ENCODE measurements at regions not wholly inside any gene's neighbourhood (a gene's known extent, or its start where the extent isn't known, plus 50 kb on each side); places are given as distances from the start of the nearest gene placed in this dataset.

DNA sequence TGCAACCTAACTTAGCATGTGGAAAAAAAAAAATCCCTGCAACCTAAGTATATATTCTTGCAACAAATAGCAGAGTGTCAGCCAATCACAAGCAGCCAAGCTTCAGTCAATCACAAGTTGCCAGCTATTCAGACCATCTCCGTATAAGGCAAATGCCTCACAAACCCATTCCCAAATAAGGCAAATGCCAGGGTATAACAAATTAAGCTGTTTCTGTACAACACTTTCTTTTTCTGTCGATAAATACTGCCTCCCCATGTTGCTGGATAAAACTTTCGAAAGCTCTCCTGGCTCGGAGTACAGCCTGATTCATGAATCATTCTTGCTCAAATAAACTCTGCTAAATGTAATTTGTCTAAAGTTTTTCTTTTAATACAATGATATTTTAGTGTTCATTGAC is 460.7 kb upstream of the SMIM31 start:
- H3K4me3 ChIP-seq, result no peak overlapping the region
- no peak for TF ChIP-seq POLR2A (IDR thresholded peaks at IDR 0.05)
- DNase-seq (no peak), ATAC-seq (no peak)
- H3K4me1 ChIP-seq, result no peaks in the 10 kb centered on the region
- H3K36me3 ChIP-seq, result no peaks in the 10 kb centered on the region
- 64 to 80% (median 78%) methylated on average over 4 of the region's 4 CpGs for WGBS, 4 donors
- H3K27me3 ChIP-seq, result no peaks in the 10 kb centered on the region
- no peak overlapping the region for H3K27ac ChIP-seq
- H3K9me3 ChIP-seq, result no peaks in the 10 kb centered on the region
- intact Hi-C loops (cut with DNase I), result no loop called here

DNA sequence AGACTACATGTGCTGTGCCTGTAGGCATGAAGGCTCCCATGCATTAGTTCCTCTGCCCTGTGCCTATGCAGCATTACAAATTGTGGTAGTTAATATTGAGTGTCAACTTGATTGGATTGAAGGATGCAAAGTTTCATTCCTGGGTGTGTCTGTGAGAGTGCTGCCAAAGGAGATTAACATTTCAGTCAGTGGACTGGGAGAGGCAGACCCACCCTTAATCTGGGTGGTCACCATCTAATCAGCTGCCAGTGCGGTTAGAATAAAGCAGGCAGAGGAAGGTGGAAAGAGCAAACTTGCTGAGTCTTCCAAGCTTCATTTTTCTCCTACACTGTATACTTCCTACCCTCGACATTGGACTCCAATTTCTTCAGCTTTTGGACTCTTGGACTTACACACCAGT is 460.2 kb upstream of the SMIM31 start:
- ATAC-seq, result no peak
- Histone ChIP-seq H3K36me3 (no peaks in the 10 kb centered on the region), H3K4me1 (no peaks in the 10 kb centered on the region), H3K27ac (no peak overlapping the region), H3K4me3 (no peak overlapping the region), H3K27me3 (no peaks in the 10 kb centered on the region), H3K9me3 (no peaks in the 10 kb centered on the region)
- intact Hi-C loops (cut with DNase I), result no loop called here
- no peak for DNase-seq
- no peak for TF ChIP-seq POLR2A (IDR thresholded peaks at IDR 0.05)
- TF ChIP-seq, protein P1, sequence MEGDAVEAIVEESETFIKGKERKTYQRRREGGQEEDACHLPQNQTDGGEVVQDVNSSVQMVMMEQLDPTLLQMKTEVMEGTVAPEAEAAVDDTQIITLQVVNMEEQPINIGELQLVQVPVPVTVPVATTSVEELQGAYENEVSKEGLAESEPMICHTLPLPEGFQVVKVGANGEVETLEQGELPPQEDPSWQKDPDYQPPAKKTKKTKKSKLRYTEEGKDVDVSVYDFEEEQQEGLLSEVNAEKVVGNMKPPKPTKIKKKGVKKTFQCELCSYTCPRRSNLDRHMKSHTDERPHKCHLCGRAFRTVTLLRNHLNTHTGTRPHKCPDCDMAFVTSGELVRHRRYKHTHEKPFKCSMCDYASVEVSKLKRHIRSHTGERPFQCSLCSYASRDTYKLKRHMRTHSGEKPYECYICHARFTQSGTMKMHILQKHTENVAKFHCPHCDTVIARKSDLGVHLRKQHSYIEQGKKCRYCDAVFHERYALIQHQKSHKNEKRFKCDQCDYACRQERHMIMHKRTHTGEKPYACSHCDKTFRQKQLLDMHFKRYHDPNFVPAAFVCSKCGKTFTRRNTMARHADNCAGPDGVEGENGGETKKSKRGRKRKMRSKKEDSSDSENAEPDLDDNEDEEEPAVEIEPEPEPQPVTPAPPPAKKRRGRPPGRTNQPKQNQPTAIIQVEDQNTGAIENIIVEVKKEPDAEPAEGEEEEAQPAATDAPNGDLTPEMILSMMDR (IDR thresholded peaks at IDR 0.05), result no peak
- 59 to 79% (median 69%) methylated on average over 2 of the region's 2 CpGs for WGBS, 4 donors

DNA sequence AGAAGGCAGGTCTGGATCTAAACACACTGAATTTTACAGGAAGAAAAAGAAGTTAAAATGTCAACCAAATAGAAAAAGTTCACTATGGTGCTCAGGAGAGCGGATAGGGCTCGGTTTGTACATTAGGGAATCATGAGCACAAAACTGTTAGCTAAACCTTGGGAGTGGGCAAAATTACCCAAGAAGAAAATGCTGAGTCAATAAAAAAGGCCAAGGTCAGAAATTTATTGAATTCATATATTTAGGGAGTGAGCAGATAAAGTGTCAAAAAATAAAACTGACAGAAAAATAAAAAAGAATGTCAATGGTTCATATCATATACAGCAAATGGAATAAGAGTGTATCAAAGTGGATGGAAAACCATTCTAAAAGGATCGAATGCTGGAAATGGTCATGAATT is 452.5 kb upstream of the SMIM31 start:
- Histone ChIP-seq H3K27me3 (no peaks in the 10 kb centered on the region), H3K36me3 (no peaks in the 10 kb centered on the region), H3K9me3 (no peaks in the 10 kb centered on the region), H3K4me1 (no peaks in the 10 kb centered on the region), H3K27ac (no peak overlapping the region), H3K4me3 (no peak overlapping the region)
- ATAC-seq (no peak), DNase-seq (no peak)
- 80 to 92% (median 85%) methylated on average over 3 of the region's 3 CpGs for WGBS, 4 donors
- intact Hi-C loops (cut with DNase I), result no loop called here
- TF ChIP-seq POLR2A (IDR thresholded peaks at IDR 0.05), result no peak
- TF ChIP-seq, protein P1 (IDR thresholded peaks at IDR 0.05), result no peak

DNA sequence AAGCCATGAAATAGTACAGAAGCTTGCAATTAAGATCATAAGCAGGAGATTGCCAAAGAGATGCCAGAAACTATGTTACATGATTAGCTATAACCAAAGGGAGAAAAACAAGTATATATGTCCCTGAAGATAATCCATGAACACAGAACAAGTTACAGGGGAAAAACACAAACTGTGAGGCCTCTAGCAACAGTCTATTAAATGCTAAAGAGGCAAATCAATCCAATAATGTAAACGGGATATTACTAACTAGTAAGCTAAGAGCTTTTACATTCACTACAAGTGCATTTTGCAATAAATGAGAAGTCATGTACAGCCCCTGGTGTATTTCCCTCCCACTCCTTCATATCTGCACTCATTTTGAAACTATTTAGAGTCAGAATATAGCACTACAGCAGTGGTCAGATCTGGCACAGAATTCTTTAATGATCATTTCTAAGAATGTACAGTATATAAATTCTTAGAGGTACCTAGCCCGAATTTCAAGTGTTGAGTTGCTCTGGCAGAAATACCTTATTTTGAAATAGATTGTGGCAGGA is 449.8 kb upstream of the SMIM31 start:
- Histone ChIP-seq H3K4me1 (no peaks in the 10 kb centered on the region), H3K9me3 (no peaks in the 10 kb centered on the region), H3K4me3 (no peak overlapping the region), H3K36me3 (no peaks in the 10 kb centered on the region), H3K27me3 (no peaks in the 10 kb centered on the region), H3K27ac (no peak overlapping the region)
- DNase-seq, result no peak
- WGBS, 4 donors, result 61 to 82% (median 66%) methylated on average over 2 of the region's 2 CpGs
- ATAC-seq, result no peak
- TF ChIP-seq, protein P1 (IDR thresholded peaks at IDR 0.05), result no peak
- TF ChIP-seq POLR2A (IDR thresholded peaks at IDR 0.05), result no peak
- intact Hi-C loops (cut with DNase I), result no loop called here

DNA sequence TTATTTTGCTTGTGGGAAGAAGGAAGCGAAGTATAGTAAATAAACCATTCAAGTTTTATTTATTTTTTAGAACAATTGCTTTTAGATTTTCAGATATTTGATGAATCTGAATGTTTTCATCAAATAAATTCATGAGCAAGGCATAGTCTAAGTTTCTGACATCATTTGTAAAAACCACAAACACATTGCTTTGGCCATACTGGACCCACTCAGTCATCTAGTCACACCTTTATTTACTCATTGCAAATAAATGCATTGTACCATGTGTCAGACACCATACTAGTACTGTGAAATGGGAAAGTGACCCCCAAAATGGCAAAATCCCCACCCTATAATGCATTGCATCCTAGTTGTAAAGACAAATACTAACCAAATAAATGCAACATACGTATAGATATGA is 449.1 kb upstream of the SMIM31 start:
- intact Hi-C loops (cut with DNase I), result no loop called here
- DNase-seq (no peak), ATAC-seq (no peak)
- Histone ChIP-seq H3K36me3 (no peaks in the 10 kb centered on the region), H3K27ac (no peak overlapping the region), H3K4me1 (no peaks in the 10 kb centered on the region), H3K27me3 (no peaks in the 10 kb centered on the region), H3K4me3 (no peak overlapping the region), H3K9me3 (no peaks in the 10 kb centered on the region)
- TF ChIP-seq, protein P1 (IDR thresholded peaks at IDR 0.05), result no peak
- TF ChIP-seq POLR2A (IDR thresholded peaks at IDR 0.05), result no peak
- WGBS, 4 donors, result 79 to 89% (median 87%) methylated on average over 2 of the region's 2 CpGs

Data from heart left ventricle (tissue), 16 donors.